ENCODE measurements at regions not wholly inside any gene's neighbourhood (a gene's known extent, or its start where the extent isn't known, plus 50 kb on each side); places are given as distances from the start of the nearest gene placed in this dataset.

GRCh38 chr17:52837492-52837891 lies 679.0 kb upstream of the CA10 start:
- 82% methylated on average over 2 of the region's 3 CpGs for WGBS (ENCODE audit: insufficient coverage)
- H3K36me3 ChIP-seq (replicated peaks in 1 of 2; ENCODE audit: control insufficient read depth in 1 of 2, insufficient read depth in 2 of 2, low read length in 2 of 2), result no peaks in the 10 kb centered on the region
- TF ChIP-seq CTCF (IDR thresholded peaks at IDR 0.05), result no peak
- H4K20me1 ChIP-seq (ENCODE audit: insufficient read depth, low read length), result no peaks in the 10 kb centered on the region
- no peak for DNase-seq
- no peaks in the 10 kb centered on the region for H3K36me3 Mint-ChIP-seq
- H3K27me3 Mint-ChIP-seq (ENCODE audit: low read depth in 3 of 3), result peaks cover 0 to 4% (median 3%) of the 10 kb centered on the region in 3 donors
- H3K79me2 ChIP-seq (ENCODE audit: insufficient read depth, low read length), result no peaks in the 10 kb centered on the region
- peaks cover 0 to 8% (median 2%) of the 10 kb centered on the region in 7 donors for H3K9me3 Mint-ChIP-seq
- no peak overlapping the region for H2AFZ ChIP-seq (ENCODE audit: insufficient read depth, low read depth, low read length, poor library complexity, severe bottlenecking)
- H3K27ac Mint-ChIP-seq, result no peak overlapping the region
- no peak overlapping the region for H3K4me3 ChIP-seq (replicated peaks in 1 of 3; ENCODE audit: low read depth in 2 of 3, low read length in 3 of 3)
- H3K4me2 ChIP-seq (replicated peaks; ENCODE audit: extremely low read depth, low read length, poor library complexity, severe bottlenecking), result no peak overlapping the region
- H3K4me1 Mint-ChIP-seq, result no peaks in the 10 kb centered on the region
- H3K27ac ChIP-seq (ENCODE audit: low read depth in 1 of 2, low read length in 2 of 2), result no peak overlapping the region
- H3K9me3 ChIP-seq (replicated peaks in 1 of 2; ENCODE audit: control insufficient read depth in 1 of 2, insufficient read depth in 1 of 2, low read length in 2 of 2), result no peaks in the 10 kb centered on the region
- H3K27me3 ChIP-seq (ENCODE audit: control insufficient read depth in 2 of 2, insufficient read depth in 2 of 2, low read length in 2 of 2), result no peaks in the 10 kb centered on the region
- no peak overlapping the region for H3K9ac ChIP-seq (ENCODE audit: insufficient read depth, low read length, poor library complexity, severe bottlenecking)
- intact Hi-C loops (cut with micrococcal nuclease), result no loop called here
- no peaks in the 10 kb centered on the region for H3K4me1 ChIP-seq (ENCODE audit: control insufficient read depth in 1 of 2, insufficient read depth in 2 of 2, low read length in 2 of 2)
- H3K4me3 Mint-ChIP-seq, result no peak overlapping the region

- Histone ChIP-seq H3K27me3 (ENCODE audit: control insufficient read depth in 2 of 2, insufficient read depth in 2 of 2, low read length in 2 of 2) (no peaks in the 10 kb centered on the region), H3K4me2 (replicated peaks; ENCODE audit: extremely low read depth, low read length, poor library complexity, severe bottlenecking) (no peak overlapping the region), H2AFZ (ENCODE audit: insufficient read depth, low read depth, low read length, poor library complexity, severe bottlenecking) (no peak overlapping the region), H3K4me1 (ENCODE audit: control insufficient read depth in 1 of 2, insufficient read depth in 2 of 2, low read length in 2 of 2) (no peaks in the 10 kb centered on the region), H3K79me2 (ENCODE audit: insufficient read depth, low read length) (no peaks in the 10 kb centered on the region), H3K36me3 (replicated peaks in 1 of 2; ENCODE audit: control insufficient read depth in 1 of 2, insufficient read depth in 2 of 2, low read length in 2 of 2) (no peaks in the 10 kb centered on the region), H3K9ac (ENCODE audit: insufficient read depth, low read length, poor library complexity, severe bottlenecking) (no peak overlapping the region), H4K20me1 (ENCODE audit: insufficient read depth, low read length) (no peaks in the 10 kb centered on the region), H3K27ac (ENCODE audit: low read depth in 1 of 2, low read length in 2 of 2) (no peak overlapping the region), H3K9me3 (replicated peaks in 1 of 2; ENCODE audit: control insufficient read depth in 1 of 2, insufficient read depth in 1 of 2, low read length in 2 of 2) (no peaks in the 10 kb centered on the region), H3K4me3 (replicated peaks in 1 of 3; ENCODE audit: low read depth in 2 of 3, low read length in 3 of 3) (no peak overlapping the region)
- DNase-seq, result no peak
- Mint-ChIP-seq H3K9me3 (peaks cover 0 to 7% (median 2%) of the 10 kb centered on the region in 7 donors), H3K36me3 (no peaks in the 10 kb centered on the region), H3K27me3 (ENCODE audit: low read depth in 3 of 3) (peaks cover 0 to 4% (median 2%) of the 10 kb centered on the region in 3 donors), H3K4me1 (no peaks in the 10 kb centered on the region), H3K4me3 (no peak overlapping the region), H3K27ac (no peak overlapping the region)
- intact Hi-C loops (cut with micrococcal nuclease), result no loop called here
- no peak for TF ChIP-seq CTCF (IDR thresholded peaks at IDR 0.05)
- no CpG with 5 or more reads among the region's 1 CpG for WGBS (ENCODE audit: insufficient coverage)
These were observed 673.0 kb upstream of the CA10 start for GRCh38 chr17:52831536-52831935.
